Smooth muscle cell (in vitro differentiated cells): ENCODE measurements at regions not wholly inside any gene's neighbourhood (a gene's known extent, or its start where the extent isn't known, plus 50 kb on each side); places are given as distances from the start of the nearest gene placed in this dataset.

Experiments
- DNase-seq: peaks from one replicate; lab custom pipeline; 2025; ENCODE audit not compliant: unreplicated experiment; lab: John Stamatoyannopoulos, UW
- H2AFZ ChIP-seq: fragments of 200-600 bp; sonication (generic); 2 replicates; pipeline ENCODE4 v1.6.0; 2016; ENCODE audit warnings: antibody characterized with exemption, low read depth, mild to moderate bottlenecking
- H3F3A ChIP-seq: fragments of 200-600 bp; sonication (generic); 2 replicates; pipeline ENCODE4 v1.6.0; 2017; ENCODE audit warnings: antibody characterized with exemption, low read depth
- H3K27ac ChIP-seq: fragments of 200-600 bp; sonication (generic); 2 replicates; pipeline ENCODE4 v1.5.1; 2016; ENCODE audit warnings: low read depth, mild to moderate bottlenecking
- H3K27me3 ChIP-seq: fragments of 200-600 bp; sonication (generic); 2 replicates; pipeline ENCODE4 v1.6.1; 2016; ENCODE audit warnings: low read depth, mild to moderate bottlenecking
- H3K36me3 ChIP-seq: fragments of 200-600 bp; sonication (generic); 2 replicates; pipeline ENCODE4 v1.5.1; 2016; ENCODE audit warnings: low read depth
- H3K4me1 ChIP-seq: fragments of 200-600 bp; sonication (generic); 2 replicates; pipeline ENCODE4 v1.5.1; 2016; ENCODE audit warnings: low read depth
- H3K4me2 ChIP-seq: fragments of 200-600 bp; sonication (generic); 2 replicates; pipeline ENCODE4 v1.6.0; 2016; ENCODE audit warnings: mild to moderate bottlenecking
- H3K4me3 ChIP-seq: fragments of 200-600 bp; sonication (generic); 2 replicates; pipeline ENCODE4 v1.5.1; 2016; ENCODE audit warnings: mild to moderate bottlenecking
- H3K79me2 ChIP-seq: fragments of 200-600 bp; sonication (generic); 2 replicates; pipeline ENCODE4 v1.6.0; 2016; ENCODE audit warnings: low read depth, mild to moderate bottlenecking
- H3K9ac ChIP-seq: fragments of 200-600 bp; sonication (generic); 2 replicates; pipeline ENCODE4 v1.6.0; 2016; ENCODE audit warnings: low read depth
- H3K9me3 ChIP-seq: fragments of 200-600 bp; sonication (generic); replicated peaks from 2 replicates; pipeline ENCODE4 v1.5.1; 2016; ENCODE audit warnings: low read depth
- H4K20me1 ChIP-seq: fragments of 200-600 bp; sonication (generic); 2 replicates; pipeline ENCODE4 v1.6.0; 2016; ENCODE audit warnings: low read depth
- WGBS: methylation state at CpG from one replicate; pipeline ENCODE4 v1.1.7; 2016; ENCODE audit warnings: low lambda C conversion rate; 5-methylcytosine and 5-hydroxymethylcytosine counted together
- TF ChIP-seq, protein P1 (sequence below): fragments of 200-600 bp; sonication (generic); IDR thresholded peaks from 2 replicates; pipeline ENCODE4 v1.5.1; 2017; ENCODE audit warnings: borderline replicate concordance, mild to moderate bottlenecking, antibody characterized with exemption; ENCODE audit not compliant: insufficient read depth, poor library complexity, severe bottlenecking

- H2AFZ ChIP-seq, result no peak overlapping the region
- H3K4me2 ChIP-seq, result no peak overlapping the region
- TF ChIP-seq, protein P1, sequence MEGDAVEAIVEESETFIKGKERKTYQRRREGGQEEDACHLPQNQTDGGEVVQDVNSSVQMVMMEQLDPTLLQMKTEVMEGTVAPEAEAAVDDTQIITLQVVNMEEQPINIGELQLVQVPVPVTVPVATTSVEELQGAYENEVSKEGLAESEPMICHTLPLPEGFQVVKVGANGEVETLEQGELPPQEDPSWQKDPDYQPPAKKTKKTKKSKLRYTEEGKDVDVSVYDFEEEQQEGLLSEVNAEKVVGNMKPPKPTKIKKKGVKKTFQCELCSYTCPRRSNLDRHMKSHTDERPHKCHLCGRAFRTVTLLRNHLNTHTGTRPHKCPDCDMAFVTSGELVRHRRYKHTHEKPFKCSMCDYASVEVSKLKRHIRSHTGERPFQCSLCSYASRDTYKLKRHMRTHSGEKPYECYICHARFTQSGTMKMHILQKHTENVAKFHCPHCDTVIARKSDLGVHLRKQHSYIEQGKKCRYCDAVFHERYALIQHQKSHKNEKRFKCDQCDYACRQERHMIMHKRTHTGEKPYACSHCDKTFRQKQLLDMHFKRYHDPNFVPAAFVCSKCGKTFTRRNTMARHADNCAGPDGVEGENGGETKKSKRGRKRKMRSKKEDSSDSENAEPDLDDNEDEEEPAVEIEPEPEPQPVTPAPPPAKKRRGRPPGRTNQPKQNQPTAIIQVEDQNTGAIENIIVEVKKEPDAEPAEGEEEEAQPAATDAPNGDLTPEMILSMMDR, result no peak
- H3K4me3 ChIP-seq, result no peak overlapping the region
- no peaks in the 10 kb centered on the region for H3F3A ChIP-seq
- H3K79me2 ChIP-seq, result no peaks in the 10 kb centered on the region
- peak; percentile 2 for DNase-seq
- no peaks in the 10 kb centered on the region for H4K20me1 ChIP-seq
- WGBS, result 16% methylated on average over 3 of the region's 3 CpGs
- no peaks in the 10 kb centered on the region for H3K4me1 ChIP-seq
- no peak overlapping the region for H3K27ac ChIP-seq
- no peaks in the 10 kb centered on the region for H3K9me3 ChIP-seq
- H3K9ac ChIP-seq, result no peak overlapping the region
- no peaks in the 10 kb centered on the region for H3K27me3 ChIP-seq
- no peaks in the 10 kb centered on the region for H3K36me3 ChIP-seq
These were observed 70.4 kb upstream of the APBB1IP start for GRCh38 chr10:26367771-26368170.

DNA sequence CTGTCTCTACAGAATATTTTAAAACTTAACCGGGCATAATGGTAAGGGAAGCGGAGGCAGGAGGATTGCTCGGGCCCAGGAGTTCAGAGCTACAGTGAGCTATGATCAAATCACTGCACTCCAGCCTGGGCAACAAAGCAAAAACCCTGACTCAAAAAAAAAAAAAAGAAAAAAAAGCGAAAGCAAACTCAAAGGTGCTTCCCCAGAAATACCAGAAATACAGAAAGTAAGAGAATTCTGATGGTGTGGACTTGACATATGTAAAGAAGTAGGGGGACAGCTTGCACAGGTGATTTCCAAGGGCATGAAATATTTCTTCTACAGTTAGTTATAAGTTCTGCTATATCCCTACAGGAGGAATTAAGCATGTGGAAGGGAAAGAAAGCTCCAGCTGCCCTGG is 69.7 kb upstream of the APBB1IP start:
- no peaks in the 10 kb centered on the region for H3F3A ChIP-seq
- no peaks in the 10 kb centered on the region for H4K20me1 ChIP-seq
- no peak overlapping the region for H3K9ac ChIP-seq
- no peaks in the 10 kb centered on the region for H3K9me3 ChIP-seq
- H3K4me1 ChIP-seq, result no peaks in the 10 kb centered on the region
- 69% methylated on average over 4 of the region's 4 CpGs for WGBS
- no peaks in the 10 kb centered on the region for H3K79me2 ChIP-seq
- no peak overlapping the region for H2AFZ ChIP-seq
- TF ChIP-seq, protein P1, result no peak
- DNase-seq, result no peak
- no peaks in the 10 kb centered on the region for H3K36me3 ChIP-seq
- no peak overlapping the region for H3K27ac ChIP-seq
- no peaks in the 10 kb centered on the region for H3K27me3 ChIP-seq
- H3K4me3 ChIP-seq, result no peak overlapping the region
- H3K4me2 ChIP-seq, result no peak overlapping the region

DNA sequence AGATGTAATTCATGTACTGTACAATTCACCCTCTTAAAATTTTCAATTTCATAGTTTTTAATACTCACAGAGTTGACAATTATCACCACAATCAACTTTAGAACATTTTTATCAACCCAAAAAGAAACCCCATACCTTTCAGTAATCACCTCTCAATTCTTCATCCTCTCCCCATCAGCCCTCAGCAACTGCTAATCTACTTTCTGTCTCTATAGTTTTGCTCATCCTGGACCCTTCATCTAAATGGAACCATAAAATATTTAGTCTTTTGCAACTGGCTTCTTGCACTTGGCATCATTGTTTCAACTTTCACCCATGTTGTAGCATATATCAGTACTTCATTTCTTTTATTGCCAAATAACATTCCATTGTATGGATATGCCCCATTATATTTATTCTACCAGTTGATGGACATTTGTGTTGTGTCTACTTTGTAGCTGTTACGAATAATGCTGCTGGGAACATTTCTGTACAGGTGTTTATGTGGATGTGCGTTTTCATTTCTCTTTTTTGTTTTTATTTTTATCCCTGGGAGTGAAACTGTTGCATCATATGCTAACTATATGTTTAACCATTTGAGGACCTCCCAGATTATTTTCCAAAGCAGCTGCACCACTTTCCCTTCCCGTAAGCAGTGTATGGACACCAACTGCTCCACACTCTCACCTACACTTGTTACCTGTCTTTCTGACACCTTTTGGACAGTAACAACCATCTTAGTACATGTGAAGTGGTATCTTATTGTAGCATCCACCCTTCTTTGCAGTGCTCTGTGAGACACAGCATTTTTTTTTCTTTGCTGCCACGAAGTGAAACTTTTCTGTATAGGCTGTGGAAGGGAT is 65.4 kb upstream of the APBB1IP start:
- H3K9me3 ChIP-seq, result no peaks in the 10 kb centered on the region
- WGBS, result 84% methylated on average over 4 of the region's 4 CpGs
- H3K9ac ChIP-seq, result no peak overlapping the region

More for the DNA sequence above, 65.4 kb upstream of the APBB1IP start:
- no peaks in the 10 kb centered on the region for H3K36me3 ChIP-seq
- H4K20me1 ChIP-seq, result no peaks in the 10 kb centered on the region
- no peak overlapping the region for H3K4me2 ChIP-seq
- no peak for DNase-seq
- no peak overlapping the region for H3K4me3 ChIP-seq
- no peak overlapping the region for H3K27ac ChIP-seq
- no peaks in the 10 kb centered on the region for H3K27me3 ChIP-seq
- no peaks in the 10 kb centered on the region for H3F3A ChIP-seq
- no peak overlapping the region for H2AFZ ChIP-seq
- H3K79me2 ChIP-seq, result no peaks in the 10 kb centered on the region
- TF ChIP-seq, protein P1, result no peak
- no peaks in the 10 kb centered on the region for H3K4me1 ChIP-seq
